ENCODE measurements at regions not wholly inside any gene's neighbourhood (a gene's known extent, or its start where the extent isn't known, plus 50 kb on each side); places are given as distances from the start of the nearest gene placed in this dataset.

- no peak for DNase-seq
Observed at GRCh38 chr6:134517145-134517658, 199.3 kb upstream of the SGK1 start.

GRCh38 chr6:134516582-134516981, 198.7 kb upstream of the SGK1 start:
- DNase-seq: no peak

DNA sequence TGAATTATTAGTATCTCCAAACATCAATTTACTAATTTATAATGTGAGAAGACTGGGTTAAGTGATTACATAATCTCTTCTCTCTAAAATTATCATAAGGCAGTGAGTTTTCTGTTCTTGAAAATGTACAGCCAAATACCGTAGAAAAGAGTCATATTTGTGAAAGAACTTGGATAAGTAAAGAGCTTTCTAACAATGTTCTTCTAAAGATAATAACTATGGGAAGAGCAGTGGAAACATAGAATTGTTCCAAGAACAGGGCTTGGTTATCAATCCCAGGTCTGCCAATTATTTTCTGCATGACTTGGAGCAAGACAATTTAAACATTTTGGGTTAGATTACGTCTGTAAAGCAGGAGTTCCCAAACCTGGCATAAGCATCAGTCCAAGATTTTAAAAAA, 198.1 kb upstream of the SGK1 start:
- no peak for DNase-seq

DNA sequence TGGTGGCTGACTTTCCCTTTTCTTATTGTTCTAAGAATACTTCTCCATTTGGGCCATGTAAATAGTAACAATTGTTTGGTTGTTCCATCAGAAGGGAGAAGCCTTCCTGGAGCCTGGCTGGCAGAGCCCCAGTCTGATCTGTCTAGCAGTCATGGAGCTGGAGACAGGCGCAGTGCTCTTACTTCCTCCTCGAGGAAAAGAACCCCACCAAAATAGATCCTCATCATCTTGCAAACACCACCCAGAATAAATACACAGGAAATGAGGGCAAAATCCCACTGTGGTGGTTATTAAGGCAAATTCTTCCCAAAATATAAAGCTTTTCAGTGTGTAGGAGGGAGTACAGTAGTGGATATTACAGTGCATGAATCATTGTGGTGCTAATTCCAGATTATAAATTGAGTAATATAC, 195.1 kb upstream of the SGK1 start:
- DNase-seq: no peak

DNA sequence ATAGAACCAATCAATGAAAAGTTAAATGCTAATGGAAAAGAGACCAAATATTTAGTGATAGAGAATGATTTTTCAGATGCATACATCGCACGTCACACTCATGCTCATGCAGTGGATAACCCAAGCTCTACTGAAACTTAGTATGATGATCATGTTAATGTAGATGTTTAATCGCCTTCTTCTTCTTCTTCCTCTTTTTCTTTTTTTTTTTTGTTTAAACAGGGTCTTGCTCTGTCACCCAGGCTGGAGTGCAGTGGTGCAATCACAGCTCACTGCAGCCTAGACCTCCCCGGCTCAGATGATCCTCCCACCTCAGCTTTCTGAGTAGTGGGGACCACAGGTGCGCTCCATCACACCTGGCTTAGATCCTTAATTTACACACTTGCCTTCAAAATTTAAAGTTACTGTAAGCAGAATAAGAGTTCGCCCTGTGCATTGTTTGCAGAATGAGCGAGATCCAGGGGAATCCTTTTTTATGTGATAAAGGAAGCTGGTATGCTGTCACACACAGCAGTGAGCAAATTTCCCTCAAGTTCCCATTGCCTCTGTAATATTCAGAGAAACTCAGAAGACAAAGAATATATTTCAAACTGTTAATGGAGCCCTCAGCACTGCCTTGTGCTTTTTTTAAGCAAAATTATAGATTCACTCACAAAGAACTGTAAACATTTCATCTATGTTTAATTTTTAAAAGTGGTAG, 194.2 kb upstream of the SGK1 start:
- DNase-seq: no peak

GRCh38 chr6:134510920-134511319, 193.0 kb upstream of the SGK1 start:
- no peak for DNase-seq

DNA sequence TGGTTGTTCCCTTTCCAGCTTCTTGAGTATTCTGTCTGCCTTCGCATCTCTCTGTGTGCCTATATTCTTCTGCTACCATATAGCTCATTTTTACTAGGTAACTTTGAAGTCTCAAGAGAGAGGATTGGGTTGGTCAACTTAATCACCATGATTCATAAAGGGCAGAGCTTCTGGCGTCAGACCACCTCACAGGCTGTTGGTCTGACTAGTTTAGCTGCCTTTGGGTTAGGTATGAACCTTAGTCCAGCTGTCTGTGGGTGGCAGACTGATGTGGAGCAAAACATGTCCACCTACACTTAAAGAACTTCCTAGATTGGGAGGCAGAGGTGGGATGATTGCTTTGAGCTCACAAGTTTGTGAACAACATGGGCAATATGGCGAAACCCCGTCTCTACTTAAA, 192.2 kb upstream of the SGK1 start:
- DNase-seq: no peak

DNA sequence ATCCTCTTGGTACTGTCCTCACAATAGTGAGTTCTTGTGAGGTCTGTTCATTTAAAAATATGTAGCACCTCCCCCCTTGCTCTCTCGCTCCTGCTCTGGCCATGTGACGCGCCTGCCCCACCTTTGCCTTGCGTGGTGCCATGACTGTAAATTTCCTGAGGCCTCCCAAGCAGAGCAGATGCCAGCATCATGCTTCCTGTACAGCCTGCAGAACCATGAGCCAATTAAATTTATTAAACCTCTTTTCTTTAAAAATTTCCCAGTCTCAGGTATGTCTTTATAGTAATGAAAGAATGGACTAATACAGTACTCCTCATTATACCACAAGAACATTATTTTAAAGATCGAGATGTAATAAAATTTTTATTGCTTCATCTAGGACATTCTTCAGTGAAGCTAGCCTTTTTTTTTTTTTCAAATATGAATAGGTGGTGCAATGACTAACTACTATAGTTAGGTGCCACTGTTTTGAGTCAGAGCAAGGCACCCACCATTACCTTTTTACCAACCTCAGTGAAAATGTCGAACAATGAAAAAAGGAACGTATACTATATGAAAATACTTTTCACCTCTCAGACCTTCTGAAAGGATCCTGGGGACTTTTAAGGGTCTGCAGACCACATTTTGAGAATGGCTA, 191.1 kb upstream of the SGK1 start:
- DNase-seq: no peak

DNA sequence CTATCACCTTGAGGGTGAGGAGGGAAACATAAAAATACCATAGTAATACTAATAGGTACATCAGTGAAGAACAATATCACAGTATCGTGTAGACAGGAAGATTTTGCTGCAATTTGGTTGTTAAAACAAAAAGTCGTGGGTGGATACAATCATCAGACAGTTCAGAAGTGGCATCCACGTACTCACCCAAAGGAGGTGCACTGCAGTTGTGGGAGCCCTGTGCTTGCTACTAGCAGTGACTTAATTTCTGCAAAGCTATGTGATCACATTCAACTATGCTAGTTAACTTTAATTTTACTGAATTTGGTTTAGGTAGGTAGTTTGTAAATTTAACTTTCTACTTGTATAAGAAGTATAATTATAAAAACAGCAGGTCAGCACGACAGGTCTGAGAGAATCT, 188.2 kb upstream of the SGK1 start:
- DNase-seq: no peak

- DNase-seq: no peak
Observed at GRCh38 chr6:134503585-134504281, 185.8 kb upstream of the SGK1 start.

- DNase-seq: no peak
Observed at GRCh38 chr6:134502614-134503549, 185.0 kb upstream of the SGK1 start.

GRCh38 chr6:134495890-134496248, 178.0 kb upstream of the SGK1 start:
- no peak for DNase-seq

- DNase-seq: no peak
Observed at GRCh38 chr6:134495203-134495889, 177.4 kb upstream of the SGK1 start.

DNA sequence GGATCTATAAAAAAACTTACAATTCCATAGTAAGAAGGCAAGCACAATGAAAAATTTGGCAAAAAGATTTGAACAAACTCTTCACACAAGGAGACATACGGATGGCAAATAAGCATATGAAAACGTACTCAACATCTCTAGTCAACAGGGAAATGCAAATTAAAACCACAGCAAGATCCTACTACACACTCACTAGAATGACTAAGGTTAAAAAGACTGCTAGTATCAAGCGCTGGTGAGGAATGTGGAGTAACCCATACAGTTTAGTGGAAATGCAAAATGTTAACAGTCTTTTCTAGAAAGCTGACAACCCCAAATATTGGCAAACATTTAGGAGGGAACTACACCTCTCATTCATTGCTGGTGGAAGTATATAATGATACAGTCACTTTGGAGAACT, 175.9 kb upstream of the SGK1 start:
- DNase-seq: no peak

DNA sequence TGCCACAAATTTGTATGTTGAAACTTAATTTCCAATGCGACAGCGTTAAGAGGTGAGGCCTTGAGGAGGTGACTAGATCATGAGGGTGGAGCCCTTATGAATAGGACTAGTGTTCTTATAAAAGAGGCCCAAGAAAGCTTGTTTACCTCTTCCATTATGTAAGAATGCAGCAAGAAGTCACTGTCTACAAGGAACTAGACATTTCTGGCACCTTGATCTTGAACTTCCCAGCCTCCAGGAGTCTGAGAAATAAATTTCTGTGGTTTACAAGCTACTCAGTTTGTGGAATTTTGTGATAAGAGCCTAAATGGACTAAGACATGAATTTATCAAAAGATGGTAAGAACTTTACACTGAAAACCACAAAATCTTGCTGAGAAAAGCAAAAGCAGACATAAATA, 173.6 kb upstream of the SGK1 start:
- DNase-seq: no peak

- no peak for DNase-seq
Observed at GRCh38 chr6:134482593-134483270, 164.8 kb upstream of the SGK1 start.

GRCh38 chr6:134481966-134482365, 164.1 kb upstream of the SGK1 start:
- no peak for DNase-seq

GRCh38 chr6:134480593-134480992, 162.7 kb upstream of the SGK1 start:
- DNase-seq: no peak

GRCh38 chr6:134478764-134479399, 161.0 kb upstream of the SGK1 start:
- no peak for DNase-seq

DNA sequence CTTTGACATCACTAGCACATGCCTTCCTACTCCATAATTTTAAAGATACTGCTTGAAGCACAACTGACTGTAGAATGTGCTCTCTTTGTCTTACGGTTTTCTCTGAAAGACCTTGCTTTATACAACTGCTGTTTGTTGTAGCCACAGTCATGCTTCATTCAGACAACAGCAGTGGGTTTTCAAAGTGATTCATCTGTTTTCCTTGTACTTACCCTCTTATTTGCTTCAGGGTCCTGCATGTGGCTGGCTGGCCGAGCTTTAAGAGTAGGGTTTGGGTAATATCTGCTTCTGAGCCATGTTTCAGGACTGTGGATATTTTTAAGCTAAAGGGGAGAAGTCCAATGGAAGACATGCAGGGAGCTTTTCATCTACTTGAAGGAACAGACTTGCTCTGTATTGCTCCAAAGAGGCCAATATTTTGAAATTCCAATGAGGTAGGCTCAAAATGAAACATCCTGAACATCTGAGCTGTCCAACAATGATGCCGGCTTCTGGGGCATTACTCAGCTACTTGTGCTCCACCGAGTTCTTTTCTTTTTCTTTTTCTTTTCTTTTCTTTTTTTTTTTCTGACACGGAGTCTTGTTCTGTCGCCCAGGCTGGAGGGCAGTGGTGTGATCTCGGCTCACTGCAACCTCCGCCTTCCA, 160.2 kb upstream of the SGK1 start:
- no peak for DNase-seq

- no peak for DNase-seq
Observed at GRCh38 chr6:134474955-134475354, 157.0 kb upstream of the SGK1 start.
